GM20000 (cell line): ENCODE measurements at regions not wholly inside any gene's neighbourhood (a gene's known extent, or its start where the extent isn't known, plus 50 kb on each side); places are given as distances from the start of the nearest gene placed in this dataset.
"Not testable (repeated sequence)": the region's sequence is repeated elsewhere in the genome, so short reads cannot be mapped to it uniquely, and the experiment has no call there.

Experiments
- DNase-seq: peaks from one replicate; pipeline ENCODE4 v3.0.0; 2012; ENCODE audit warnings: low spot score
- CTCF ChIP-seq: IDR thresholded peaks from 2 replicates; pipeline ENCODE4 v1.5.1; 2012; ENCODE audit warnings: mild to moderate bottlenecking, control low read depth; ENCODE audit errors: extremely low read depth, missing control alignments

- TF ChIP-seq CTCF = no peak
- no peak for DNase-seq
Observed at GRCh38 chr7:93704217-93704616, 129.7 kb upstream of the CALCR start.

- TF ChIP-seq CTCF = no peak
- DNase-seq = no peak
Observed at GRCh38 chr7:93697901-93698300, 123.4 kb upstream of the CALCR start.

GRCh38 chr7:93693796-93694195 lies 119.3 kb upstream of the CALCR start:
- TF ChIP-seq CTCF = no peak
- no peak for DNase-seq

DNA sequence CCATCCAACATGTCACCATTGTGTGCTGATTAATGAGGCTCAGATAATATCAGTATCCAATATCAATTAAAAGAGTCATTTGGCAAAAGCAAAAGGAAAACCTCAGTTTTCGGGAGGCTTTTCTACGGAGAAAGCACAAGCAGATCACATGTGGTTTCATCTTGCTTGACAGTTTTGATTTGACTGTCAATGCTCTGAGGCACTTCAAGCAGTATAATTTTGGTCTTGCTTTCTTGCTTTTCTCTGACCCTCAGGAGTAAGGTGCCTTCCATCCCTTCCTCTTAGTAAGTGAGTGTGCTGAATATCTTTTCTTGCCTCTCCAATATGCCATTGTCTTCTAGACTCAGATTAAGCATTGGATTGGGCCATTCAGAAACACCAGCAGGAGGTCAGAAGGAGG lies 115.5 kb upstream of the CALCR start:
- DNase-seq = no peak
- TF ChIP-seq CTCF = no peak

DNA sequence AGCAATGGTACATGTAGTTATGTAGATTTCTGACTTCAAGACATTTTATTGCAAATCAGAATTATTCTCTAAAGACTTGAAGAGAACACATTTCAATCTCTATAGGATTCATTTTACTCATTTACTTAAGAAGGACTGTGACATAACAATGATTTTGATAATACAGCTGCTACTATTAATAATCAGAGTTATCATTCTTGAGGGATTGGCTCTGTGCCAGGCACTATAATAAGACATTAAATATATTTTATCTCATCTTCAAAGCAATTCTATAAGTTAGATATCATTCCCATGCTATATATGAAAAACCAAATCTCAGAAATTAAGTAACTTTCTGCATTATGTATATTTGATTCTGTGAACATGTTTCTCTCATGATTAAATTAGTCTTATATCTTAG lies 103.7 kb upstream of the CALCR start:
- no peak for TF ChIP-seq CTCF
- no peak for DNase-seq

GRCh38 chr7:93663561-93664299 lies 89.2 kb upstream of the CALCR start:
- no peak for DNase-seq
- no peak for TF ChIP-seq CTCF

DNA sequence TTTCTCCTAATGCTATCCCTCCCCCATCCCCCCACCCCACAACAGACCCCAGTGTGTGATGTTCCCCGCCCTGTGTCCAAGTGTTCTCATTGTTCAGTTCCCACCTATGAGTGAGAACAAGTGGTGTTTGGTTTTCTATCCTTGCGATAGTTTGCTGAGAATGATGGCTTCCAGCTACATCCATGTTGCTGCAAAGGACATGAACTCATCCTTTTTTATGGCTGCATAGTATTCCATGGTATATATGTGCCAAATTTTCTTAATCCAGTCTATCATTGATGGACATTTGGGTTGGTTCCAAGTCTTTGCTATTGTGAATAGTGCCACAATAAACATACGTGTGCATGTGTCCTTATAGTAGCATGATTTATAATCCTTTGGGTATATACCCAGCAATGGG lies 83.6 kb upstream of the CALCR start:
- DNase-seq = not testable (repeated sequence)

DNA sequence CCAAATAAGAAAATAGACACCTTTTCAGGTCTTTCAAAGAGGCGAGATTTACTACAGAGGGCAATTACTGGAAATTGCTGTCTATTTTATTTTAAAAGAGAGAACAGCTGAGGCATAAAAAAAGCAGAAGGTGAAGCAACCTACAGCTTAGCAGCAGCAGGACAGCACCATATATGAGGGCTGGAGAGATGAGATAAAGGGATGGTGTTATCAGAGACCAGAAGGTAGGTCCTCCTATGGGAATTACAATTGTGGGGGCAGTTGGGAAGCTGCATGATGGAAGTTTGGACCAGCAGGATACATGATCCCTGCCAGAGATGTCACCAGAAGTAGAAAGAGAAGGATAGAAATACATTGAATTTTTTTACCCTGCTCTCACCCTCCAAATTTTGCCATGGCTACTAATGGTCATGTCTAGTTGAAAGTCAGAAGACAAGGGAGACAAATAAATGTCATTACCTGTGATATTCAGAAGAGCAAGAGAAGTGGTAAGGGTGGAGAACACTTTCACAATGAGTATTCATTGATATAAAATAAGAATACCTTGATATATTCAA lies 77.2 kb upstream of the CALCR start:
- no peak for TF ChIP-seq CTCF
- DNase-seq = no peak
